ENCODE measurements at regions not wholly inside any gene's neighbourhood (a gene's known extent, or its start where the extent isn't known, plus 50 kb on each side); places are given as distances from the start of the nearest gene placed in this dataset.

DNA sequence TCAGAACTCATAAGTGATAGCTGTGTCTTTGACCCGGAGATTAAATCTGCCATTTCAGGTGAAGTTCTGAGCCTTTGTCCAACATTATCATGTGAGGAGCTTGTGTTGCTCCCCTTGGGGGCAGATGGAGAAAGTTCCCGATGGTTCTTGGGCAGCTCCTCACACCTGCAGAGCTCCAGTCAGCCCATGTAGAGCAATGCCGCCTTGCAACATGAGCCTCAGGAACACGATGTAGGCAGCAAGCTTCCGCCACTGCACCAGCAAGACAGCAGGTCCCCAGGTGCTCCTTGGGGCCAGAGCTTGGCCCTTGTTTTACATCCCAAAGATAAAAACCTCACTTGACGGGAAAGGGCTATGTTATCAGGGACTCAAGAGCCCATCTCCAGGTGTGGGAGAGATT is 292.7 kb downstream of the IRX1 start:
- DNase-seq (ENCODE audit: low spot score) = no peak

DNA sequence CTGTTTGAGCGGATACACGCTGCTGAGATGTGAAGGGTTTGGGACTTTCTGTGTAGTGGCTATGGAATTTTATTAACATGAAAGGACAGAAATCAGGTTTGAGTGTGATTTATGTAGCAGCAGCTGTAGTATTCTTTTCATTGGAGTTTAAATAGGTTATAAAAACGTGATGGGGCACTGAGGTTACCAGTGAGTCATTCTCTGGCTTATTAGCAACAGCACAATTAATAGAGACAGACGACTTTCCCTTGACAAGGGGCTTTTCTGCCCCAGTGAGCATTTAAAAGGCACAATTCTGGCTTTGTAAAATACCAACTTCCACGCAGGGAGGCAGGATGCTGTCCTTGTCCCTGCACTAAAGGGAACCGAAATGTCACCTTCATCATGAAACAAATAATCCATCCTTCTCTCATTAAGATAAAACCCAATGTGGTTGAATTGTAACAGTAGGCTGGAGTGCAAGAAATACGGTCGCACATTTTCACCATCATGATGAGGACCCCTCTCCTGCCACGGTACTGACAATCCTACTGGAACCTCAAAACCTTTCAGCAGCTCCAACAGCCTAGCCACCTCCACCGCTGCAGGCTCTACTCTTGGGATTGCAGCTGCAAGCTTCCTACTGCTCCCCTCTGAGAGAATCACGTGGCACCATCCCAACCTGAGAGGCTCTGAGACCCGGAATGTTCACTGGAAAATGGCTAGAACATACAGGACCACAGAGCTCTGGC is 293.9 kb downstream of the IRX1 start:
- DNase-seq (ENCODE audit: low spot score) = no peak

DNA sequence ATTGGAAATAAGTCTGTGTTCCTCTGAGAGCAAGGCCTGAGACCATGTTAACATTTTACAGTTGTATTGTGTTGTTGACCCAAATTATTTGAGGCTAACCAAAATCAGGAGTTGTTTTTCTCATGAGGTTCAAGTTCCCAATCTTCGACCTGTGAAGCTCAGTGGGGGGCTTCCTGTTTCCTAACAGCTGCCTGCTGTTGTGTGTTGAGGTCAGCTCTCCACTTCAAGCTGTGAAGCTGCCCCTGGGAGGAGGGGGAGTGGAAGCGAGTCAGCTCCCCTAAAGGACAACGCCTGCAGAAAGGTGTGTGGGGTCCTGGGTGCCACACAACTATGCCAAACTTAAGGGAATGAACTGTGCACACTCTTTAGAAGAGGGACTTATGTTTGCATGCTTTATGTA is 295.5 kb downstream of the IRX1 start:
- DNase-seq (ENCODE audit: low spot score) = no peak

DNA sequence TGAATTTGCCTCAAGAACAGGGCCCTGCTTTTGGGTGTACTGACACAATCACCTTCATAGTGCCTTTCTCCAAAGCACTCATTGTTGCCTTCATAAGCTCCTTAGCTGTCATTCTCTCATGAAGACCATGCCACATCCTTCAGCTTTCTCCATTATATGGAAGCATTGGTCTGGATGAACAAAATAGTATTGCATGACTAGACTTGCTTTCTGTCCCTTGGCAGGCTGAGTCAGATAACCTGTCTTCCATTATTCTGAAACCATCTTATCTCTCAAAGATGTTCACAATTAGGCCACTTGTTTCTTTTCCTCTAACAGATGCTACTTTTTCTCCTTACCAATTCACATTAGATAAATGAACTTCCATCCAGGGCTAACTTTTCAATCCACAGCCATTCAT is 297.9 kb downstream of the IRX1 start:
- DNase-seq (ENCODE audit: low spot score) = no peak

DNA sequence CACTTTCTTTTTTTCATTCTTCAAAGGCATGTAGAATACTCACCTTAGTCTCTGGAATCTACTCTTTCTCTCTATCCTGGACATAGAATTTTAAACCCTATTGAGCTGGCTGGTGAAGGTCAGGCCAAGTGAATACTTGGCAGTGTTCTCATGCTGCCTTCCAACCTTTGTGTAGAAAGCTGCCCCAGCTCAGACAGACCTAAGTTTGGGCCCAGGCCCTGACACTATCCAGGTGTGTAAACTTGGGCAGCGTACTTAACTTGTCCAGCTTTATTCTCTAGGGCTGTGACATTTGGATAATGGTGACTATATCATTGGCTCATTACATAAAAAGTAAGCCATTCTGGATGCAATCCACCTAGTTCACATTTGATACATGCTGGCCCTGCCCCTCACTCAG is 298.3 kb downstream of the IRX1 start:
- no peak for DNase-seq (ENCODE audit: low spot score)

DNA sequence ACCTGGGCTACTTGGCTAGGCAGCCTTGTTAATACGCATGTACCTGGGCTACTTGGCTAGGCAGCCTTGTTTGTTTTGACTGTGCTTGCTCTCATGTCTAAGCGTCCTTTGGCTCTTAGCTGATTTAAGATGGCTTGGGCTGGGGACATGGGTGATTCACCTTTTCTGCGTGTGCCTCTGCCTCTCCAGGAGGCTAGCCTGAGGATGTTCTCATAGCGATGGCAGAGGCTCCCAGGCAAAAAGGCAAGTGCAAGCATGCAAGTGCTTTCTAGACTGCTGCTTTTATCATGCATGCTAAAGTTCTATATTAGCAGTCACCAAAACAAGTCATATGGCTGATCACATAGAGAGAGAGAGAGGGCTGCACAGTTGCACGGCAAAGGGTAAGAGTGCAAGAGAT is 300.5 kb downstream of the IRX1 start:
- no peak for DNase-seq (ENCODE audit: low spot score)

DNA sequence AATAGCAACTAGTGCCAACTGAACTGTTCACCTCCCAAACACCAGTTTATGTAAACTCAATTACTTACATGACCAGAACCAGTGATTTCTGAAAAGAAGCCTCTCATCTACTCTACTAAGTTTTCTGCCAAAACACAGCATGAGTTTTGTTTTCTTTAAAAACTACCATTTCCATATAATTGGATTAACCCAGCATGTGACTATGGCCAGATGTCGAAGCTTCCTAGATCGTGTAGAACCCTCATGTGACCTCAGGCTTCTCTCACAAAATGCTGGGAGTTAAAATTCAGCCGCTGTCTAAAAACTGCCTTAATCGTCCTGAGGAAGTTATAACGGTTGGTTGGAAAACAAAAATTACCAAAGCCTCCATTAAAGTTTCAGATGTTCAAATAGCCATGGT is 303.5 kb downstream of the IRX1 start:
- DNase-seq (ENCODE audit: low spot score) = no peak

DNA sequence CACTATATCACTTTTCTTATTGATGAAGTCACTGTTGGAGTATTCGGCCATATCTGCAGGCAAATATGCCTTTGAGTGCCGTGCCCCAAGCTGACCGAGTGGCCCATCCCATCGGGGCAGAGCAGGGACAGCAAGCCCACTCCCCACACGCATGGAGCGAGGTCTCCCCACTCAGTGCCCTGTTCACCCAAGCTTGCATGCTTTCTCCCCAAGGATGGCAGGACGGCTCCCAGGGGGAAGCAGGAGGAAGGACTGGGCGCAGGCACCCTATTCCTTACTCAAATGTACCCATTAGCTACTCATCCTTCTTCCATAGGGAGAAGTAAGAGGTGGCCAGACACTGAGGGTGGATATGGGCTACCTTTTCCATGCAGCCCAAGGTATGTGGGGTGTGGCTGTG is 309.0 kb downstream of the IRX1 start:
- no peak for DNase-seq (ENCODE audit: low spot score)

DNA sequence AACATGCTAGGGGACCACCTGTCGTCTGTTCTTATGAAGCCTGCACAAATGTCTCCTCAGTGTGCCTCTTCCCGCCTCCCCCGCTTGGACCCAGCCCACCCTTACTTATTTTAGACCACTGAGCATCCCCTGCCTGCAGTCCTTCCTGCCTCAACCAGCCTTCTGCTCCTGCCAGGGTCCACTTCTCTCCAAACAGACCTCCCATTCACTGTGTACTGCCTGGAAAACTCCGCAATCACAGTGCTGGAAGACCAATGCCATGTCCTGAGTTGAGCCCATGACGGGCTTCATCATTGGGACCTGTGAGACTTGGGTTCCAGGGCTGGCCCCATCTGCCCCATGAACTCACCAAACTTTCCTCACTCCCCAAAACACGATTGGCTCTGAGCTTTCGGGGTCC is 309.4 kb downstream of the IRX1 start:
- no peak for DNase-seq (ENCODE audit: low spot score)

DNA sequence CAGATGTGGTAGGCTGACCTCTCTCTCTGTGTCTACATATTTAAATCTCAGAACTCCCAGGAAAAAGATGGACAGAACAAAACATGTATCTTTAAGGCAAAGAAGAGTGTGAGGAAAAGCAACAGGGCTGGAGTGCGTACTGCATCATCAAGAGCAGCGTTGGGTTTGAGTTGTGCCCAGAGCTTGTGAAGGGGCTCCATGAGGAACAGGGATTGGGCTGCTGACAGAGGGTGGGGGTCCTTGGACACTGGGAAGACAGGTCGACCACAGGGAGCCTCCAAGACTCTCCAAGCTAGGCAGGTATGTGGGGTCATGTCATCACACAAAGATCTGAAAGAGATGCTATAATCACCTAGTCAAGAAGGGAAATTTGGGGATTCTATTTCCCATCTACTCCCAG is 309.9 kb downstream of the IRX1 start:
- DNase-seq (ENCODE audit: low spot score) = no peak

DNA sequence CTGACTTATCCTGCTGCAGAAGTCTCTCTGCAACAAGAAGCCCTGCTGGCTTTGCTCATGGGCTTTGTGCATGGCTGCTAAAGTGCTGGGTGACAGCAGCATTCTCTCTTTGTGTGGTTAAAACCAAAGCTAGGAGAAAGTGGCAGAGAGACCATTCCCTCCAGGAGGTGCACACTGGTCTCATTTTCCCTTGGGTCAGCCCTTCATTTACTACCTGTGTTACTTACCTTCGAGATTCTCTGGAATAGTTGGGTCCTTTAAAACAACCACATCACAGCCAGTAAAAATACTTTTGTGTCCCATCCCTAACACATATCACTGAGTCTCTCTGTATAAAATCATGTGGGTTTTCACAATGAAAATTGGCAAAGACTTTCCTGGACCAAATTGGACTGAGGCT is 315.5 kb downstream of the IRX1 start:
- DNase-seq (ENCODE audit: low spot score) = no peak

DNA sequence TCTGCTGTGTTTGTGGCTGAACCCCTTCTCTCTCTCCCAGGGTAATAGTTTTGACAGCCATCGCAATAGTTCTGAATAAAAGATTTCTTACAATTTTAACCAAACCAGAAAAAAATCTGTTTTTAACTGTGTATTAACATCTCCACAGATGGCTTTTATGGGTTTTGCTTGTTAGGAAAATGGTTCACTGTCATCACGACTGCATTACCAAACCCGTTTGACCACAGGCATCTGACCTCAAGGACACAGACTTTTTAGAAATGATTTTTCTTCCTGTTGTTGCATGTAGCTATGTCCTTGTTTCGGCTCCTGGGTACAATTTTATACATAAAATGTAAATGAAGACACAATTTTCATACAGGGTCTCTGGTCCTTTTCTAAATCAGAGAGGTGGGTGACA is 316.1 kb downstream of the IRX1 start:
- DNase-seq (ENCODE audit: low spot score) = no peak

DNA sequence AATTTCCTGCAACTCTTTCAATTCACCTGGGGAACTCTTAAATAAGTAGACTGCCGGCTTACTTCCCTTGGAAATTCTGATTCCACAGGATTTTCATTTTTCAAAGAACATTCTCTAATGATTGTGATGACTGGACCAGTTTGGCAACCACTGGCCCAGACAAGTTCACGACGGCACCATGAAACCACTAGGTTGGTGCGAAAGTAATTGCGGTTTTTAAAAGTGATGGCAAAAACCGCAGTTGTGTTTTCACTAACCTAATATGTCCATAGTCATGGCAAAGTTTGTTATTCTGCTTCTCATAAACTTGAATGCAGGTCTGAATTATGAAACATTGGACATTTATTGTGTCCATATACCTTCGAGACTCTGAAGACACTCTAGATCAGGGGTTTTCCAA is 317.2 kb downstream of the IRX1 start:
- no peak for DNase-seq (ENCODE audit: low spot score)

DNA sequence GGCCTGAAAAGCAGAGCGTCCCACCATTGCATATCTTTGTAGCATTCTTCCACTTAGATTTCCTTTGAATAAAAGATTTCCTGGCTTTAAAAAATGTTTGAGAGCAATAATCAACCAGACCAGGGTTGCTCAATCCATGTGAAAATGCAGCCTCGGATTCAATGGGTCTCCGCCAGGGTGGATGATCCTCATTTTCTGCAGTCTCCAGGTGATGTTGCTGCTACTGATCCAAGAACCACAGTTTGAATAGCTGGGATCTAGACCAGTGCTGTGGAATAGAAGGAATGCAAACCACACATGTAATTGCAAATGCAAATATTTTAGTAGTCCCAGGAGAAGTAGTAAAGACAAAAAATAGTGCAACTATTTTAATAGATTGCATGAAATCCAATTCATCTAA is 317.6 kb downstream of the IRX1 start:
- no peak for DNase-seq (ENCODE audit: low spot score)

DNA sequence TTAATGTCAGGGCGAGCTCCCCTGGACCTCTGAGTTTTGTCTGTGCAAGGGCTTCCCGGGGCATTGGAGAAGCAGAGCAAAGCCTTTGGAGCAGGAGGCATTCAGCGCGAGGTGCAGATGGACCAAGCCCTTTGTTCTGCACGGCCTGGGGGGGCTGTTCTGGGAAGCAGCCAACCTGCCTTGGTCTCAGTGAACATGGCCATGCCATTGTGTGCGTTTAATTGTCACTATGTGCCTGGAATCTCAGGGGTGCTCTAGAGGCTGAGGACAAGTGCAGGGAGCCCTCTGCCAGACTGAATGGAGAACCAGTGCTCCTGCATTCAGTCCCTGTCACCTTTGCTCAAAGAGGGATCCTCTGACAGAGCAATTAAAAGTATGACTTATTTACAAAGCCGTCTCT is 329.4 kb downstream of the IRX1 start:
- DNase-seq (ENCODE audit: low spot score) = no peak

DNA sequence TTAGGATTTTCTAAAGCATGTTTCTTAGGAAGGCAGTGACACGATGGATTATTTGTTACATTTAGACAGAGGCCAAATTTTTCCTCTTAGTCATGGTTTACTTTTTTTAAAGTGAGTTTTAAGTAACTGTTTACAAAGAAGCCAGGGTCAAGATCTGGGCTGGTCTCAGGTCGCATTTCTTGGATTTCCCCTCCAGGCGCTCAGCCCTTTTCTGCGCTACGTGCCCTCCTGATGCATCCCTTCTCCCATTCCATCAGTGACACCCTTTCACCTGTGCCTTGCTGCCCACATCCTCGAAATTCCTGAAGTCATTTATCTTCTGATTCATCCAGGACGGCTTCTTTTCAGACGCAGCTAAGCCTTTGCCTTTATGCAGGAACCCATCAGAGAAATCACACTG is 330.3 kb downstream of the IRX1 start:
- DNase-seq (ENCODE audit: low spot score) = no peak

DNA sequence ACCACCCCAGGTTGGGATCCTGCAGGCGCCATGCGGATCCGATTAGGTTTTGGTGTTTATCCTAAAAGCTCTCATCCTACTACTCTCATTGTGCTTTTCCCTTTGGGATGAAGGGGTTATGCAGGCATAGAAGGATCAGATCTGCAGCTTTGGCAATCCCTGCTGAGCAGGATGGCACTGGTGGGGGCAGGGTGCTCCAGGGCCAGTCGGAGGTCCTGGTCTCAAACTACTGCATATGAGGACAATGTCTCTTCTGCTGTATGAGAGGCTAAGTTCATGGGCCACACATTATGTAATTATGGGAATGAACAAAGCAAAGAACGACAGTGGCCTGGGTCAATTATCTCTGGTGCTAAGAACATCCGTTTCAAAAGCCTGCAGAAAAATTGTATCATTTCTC is 334.2 kb downstream of the IRX1 start:
- DNase-seq (ENCODE audit: low spot score) = no peak

DNA sequence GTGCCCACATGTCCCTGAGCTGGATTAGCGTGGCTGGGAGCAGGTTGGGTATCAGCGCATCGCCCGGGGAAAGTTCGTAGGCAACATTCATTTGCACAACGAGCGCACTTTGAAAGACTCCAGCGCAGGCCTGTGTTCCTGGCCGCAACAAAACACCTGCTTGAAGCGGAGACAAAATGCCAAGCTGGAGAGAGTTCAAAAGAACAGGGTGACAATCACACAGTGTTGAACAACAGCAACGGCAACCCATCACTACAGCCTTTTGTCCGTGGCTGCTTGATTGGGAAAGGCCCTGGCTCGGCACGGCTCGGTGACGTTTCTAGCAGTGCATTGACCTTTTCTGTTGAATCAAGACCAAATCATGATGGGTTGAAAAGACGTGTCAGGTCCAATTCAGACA is 336.3 kb downstream of the IRX1 start:
- DNase-seq (ENCODE audit: low spot score) = no peak

DNA sequence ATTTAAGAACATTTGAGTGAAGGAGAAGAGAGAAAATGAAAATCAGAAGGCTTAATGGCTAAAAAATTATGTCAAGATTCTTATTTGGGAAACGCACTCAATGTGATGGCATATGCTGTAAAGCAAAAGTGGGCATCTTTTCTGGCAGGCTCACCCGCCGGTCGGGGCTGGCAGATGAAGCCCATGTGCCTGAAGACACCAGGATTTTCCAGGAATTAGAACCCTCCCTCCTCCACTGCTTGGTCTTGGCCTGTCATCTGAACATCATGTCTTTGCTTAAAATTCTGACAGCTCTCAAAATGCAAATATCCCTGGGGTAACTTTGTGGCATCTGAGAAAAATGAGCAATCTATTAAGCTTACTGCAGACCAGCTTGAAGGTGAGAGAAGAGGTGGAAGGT is 337.9 kb downstream of the IRX1 start:
- no peak for DNase-seq (ENCODE audit: low spot score)

DNA sequence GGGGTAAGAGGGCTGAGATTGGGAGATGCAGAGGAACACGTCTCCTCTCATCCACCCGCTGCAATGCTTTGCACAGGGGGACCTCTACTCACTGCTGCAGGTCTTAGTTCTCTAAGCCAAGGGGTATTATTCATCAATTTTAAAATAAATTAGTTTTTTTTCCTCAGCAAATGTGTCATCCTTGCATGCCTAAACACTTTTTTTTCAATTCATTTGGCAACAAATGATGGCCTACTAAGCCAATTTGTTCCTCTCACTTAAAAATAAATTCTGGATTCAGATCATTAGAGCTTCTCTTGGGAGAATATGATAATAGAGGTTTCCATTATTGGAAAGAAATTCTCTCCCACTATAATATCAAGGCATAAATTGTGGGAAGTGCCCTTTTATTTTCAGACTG is 338.3 kb downstream of the IRX1 start:
- DNase-seq (ENCODE audit: low spot score) = no peak

DNA sequence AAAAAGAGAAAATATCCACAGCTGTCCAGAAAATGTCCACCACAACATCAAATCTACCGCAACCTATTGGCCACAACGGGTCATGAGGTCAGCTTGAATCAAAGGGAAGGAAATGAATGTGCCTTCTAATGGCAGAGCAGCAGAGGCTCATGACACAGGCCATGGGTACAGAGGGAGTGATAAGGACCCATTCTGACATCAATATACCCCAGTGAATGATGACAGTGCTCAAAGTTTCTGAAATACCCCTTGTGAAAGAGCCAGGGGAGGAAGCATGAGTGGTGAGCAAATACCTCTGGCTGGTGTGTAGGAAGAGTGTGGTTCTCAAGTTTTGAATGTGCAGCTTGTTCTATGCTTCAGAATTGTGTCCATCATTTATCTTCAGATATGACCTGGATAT is 348.2 kb downstream of the IRX1 start:
- no peak for DNase-seq (ENCODE audit: low spot score)

DNA sequence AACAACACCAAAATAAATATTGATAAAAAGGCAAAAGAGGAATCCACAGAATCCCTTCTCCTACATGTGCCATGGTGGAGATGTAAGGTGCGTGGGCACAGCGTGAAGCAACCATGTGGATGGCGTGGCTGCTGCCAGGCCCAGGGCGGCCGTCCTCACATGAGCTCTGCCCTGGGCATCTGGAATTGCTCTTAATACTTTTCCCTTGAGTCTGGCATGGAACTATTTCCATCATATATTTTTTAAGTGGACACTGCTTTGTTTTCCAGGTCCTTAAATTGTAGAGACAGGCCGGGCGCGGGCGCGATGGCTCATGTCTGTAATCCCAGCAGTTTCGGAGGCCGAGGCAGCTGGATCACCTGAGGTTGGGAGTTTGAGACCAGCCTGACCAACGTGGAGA is 349.3 kb downstream of the IRX1 start:
- DNase-seq (ENCODE audit: low spot score) = no peak

DNA sequence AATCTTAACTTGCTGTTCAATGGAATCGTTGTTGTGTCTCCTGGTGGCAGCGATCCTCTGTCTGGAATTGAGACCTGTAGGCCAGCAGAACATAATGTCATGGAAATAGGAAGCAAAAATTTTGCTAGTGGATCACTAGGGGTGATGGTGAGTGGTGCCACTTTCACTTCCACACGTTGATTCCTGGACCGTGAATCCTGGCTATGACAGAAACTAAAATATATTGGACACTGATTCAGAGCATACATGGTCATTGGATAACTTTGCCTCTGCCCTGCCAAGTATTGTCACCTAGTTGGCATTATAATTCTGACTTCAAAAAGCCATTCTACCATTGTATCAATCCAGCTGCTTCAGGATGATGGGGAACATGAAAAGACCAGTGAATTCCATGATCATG is 353.2 kb downstream of the IRX1 start:
- no peak for DNase-seq (ENCODE audit: low spot score)

DNA sequence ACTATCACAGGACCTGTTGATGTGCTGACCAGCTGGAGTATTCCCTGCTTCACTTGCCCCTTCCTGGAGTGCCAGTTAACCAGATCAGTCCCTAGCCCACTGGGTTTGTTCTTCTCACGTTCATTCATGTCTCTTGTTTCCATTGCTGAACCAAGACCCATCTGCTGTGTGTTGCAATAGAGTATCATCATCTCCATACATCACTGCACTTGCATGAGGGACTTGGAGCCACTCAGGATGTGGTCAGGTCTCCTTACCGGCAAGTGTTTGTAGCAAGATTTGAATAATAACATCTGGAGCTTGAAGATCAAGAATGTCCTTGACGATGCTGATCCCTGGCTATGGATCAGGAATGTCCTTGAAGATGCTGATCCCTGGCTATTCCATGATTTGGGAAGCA is 358.6 kb downstream of the IRX1 start:
- DNase-seq (ENCODE audit: low spot score) = no peak

DNA sequence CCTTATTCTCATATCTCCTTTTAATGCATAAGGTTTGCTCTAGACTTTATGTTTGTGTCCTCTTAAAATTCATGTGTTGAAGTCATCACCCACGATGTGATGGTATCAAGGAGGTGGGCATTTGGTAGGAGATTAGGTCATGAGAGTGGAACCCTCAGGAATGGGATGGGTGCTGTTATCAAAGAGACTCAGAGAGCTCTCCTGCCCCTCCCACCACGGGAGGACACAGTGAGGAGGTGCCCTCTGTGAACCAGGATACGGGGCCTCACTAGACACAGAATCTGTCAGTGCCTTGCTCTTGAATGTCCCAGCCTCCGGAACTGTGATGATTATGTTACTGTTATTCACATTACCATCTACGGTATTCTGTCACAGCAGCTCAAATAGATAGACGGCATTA is 359.0 kb downstream of the IRX1 start:
- no peak for DNase-seq (ENCODE audit: low spot score)
